ENCODE measurements at regions not wholly inside any gene's neighbourhood (a gene's known extent, or its start where the extent isn't known, plus 50 kb on each side); places are given as distances from the start of the nearest gene placed in this dataset.
"Not testable (repeated sequence)": the region's sequence is repeated elsewhere in the genome, so short reads cannot be mapped to it uniquely, and the experiment has no call there.

DNA sequence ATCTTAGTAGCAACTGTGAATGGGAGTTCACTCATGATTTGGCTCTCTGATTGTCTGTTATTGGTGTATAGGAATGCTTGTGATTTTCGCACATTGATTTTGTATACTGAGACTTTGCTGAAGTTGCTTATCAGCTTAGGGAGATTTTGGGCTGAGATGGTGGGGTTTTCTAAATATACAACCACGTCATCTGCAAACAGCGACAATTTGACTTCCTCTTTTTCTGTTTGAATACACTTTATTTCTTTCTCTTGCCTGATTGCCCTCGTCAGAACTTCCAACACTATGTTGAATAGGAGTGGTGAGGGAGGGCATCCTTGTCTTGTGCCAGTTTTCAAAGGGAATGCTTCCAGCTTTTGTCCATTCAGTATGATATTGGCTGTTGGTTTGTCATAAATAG is 1883.1 kb upstream of the TENM3 start:
- DNase-seq (ENCODE audit: low read depth, low spot score) = not testable (repeated sequence)

DNA sequence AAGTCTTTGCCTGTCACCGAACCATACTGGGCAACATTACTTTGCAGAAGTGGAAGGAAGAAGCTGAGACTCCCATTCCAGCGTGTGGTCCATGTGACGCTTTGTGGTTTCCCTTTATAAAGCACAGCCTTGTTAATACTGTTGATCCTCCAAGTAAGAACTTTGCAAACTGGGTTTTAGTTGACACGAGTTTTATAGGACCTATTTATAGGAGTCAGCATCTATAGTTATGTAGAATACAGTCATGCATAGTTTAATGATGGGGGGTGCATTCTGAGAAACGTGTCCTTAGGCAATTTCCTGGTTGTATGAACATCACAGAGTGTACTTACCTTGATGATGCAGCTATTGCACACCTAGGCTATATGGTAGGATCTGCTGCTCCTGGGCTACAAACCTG is 1879.4 kb upstream of the TENM3 start:
- DNase-seq (ENCODE audit: low read depth, low spot score) = no peak

GRCh38 chr4:180372691-180373090 is 1870.5 kb upstream of the TENM3 start:
- DNase-seq (ENCODE audit: low read depth, low spot score) = no peak

DNA sequence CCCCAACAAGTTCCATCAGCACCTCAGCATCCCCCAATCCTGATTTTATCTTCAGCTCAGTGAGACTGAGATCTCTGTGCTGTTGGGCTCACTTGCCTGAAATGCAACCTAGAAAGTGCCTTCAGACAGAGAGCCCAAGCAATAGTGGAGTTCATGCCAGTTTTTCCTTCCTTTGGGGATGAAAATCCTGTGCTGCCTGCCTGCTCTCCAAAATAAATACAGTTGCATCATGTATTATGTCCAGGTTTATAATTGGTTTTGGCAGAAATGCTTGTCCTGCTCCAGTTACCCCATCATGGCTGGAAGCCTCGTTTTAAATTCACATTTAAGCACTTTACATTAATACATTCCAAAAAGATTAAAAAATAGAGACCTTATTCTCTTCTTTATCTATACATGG is 1865.5 kb upstream of the TENM3 start:
- DNase-seq (ENCODE audit: low read depth, low spot score) = no peak

GRCh38 chr4:180380733-180381132 is 1862.5 kb upstream of the TENM3 start:
- no peak for DNase-seq (ENCODE audit: low read depth, low spot score)

- DNase-seq (ENCODE audit: low read depth, low spot score) = no peak
These were observed 1851.6 kb upstream of the TENM3 start for GRCh38 chr4:180391613-180392012.

DNA sequence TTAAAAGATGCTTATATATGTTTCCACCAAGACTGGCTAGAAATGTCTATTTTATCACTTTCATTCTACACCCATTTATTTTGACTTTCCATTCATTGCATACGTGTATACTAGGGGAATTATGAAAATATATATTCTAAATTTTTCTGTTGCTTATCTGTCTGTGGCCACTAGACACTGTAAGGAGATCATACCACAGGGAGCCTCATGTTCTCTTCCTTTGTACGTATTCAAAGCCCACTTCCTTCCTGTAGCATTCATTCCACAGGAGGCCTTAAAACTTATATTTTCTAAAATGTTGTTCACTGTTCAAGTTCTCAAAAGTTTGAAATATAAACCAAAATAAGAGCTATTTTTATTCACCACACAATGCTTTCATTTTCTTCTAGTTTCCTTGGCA is 1848.9 kb upstream of the TENM3 start:
- DNase-seq (ENCODE audit: low read depth, low spot score) = no peak

- DNase-seq (ENCODE audit: low read depth, low spot score) = no peak
These were observed 1848.5 kb upstream of the TENM3 start for GRCh38 chr4:180394730-180395129.

DNA sequence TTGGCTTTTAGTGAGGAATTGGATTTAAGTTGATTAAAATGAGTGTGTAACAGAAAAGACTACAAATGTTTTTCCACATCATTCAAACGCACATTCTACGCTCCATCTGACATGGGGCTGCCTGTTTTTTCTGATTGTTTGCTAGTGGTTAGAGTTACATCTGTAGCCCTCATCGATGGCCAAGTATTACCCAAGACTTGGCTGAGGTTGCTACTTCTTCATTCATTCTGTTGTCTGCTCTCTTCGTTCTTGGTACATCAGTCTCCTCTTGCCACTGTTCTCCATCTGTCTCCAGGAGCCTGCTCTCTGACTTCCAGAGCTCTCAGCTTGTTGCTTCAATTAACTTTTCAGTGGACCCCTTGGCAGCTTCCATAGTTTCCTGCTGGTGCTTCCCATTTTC is 1844.6 kb upstream of the TENM3 start:
- DNase-seq (ENCODE audit: low read depth, low spot score) = no peak

- DNase-seq (ENCODE audit: low read depth, low spot score) = no peak
These were observed 1835.8 kb upstream of the TENM3 start for GRCh38 chr4:180407275-180407885.

GRCh38 chr4:180418819-180419531 is 1824.2 kb upstream of the TENM3 start:
- DNase-seq (ENCODE audit: low read depth, low spot score) = no peak

DNA sequence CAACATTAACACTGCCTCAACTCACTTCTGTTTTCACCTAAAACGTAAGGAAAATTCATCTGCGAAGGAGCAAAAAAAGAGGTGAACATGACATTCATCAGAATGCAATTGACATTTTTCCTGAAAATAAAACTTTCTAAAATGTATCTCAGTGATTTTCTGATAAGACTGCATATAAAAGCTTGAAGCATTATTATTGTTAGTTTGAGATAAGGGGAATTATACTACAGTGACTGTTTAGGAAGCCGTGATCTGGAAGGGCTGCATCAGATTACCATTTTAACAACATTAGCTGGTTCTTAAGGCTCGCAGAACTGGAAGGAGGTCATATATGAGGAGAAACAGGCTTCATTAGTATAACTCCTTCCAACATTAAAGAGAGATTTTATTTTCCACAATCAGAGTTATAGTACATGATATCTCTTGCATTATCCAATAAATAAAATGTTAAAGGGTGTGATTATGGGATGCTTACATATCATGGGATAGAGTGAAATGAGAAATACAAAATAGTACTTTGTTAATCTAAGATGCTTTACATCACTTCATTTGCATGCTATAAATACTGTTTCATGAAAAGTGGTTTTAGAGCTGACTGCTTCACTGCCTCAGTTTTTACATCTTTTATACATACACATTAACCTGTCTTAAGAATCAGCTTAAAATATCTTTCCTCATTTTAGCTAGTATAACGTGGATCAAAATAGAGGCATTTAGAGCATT is 1820.1 kb upstream of the TENM3 start:
- DNase-seq (ENCODE audit: low read depth, low spot score) = no peak

DNA sequence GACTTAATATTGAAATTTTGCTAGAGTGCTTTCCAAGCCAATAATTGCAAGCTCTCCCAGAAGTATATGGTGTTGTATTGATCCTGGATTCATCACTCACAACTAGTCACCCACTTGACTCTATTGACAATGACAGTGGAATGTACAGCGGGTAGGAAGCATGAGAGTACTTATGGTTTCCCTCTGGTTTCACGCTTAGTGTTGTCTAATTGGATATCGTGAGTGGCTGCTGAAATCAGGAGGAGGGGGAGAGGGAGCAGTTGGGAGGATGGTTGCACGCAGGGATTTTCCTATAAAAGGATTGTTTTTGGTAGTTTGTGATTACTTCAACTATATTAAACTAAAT is 1819.5 kb upstream of the TENM3 start:
- no peak for DNase-seq (ENCODE audit: low read depth, low spot score)

DNA sequence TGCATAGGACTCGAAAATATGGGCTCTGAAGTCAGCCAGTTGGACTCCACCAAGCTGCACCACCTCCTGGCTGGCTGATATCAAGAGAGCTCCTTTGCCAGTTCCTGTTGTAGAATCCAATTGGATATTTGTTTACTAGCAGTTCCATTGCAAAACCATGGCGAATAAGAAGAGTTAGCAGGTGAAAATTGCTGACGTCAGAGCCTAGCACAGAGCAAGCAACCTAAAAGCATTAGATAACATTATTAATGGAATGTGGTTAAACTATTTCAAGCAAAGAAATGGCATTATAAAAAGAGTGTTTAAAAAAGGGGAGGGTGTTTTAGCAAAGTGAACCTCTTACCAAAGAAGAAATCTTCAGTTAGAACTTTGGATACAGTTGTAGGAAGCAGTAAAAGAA is 1816.3 kb upstream of the TENM3 start:
- DNase-seq (ENCODE audit: low read depth, low spot score) = no peak

GRCh38 chr4:180430283-180430682 is 1812.9 kb upstream of the TENM3 start:
- DNase-seq (ENCODE audit: low read depth, low spot score) = no peak

DNA sequence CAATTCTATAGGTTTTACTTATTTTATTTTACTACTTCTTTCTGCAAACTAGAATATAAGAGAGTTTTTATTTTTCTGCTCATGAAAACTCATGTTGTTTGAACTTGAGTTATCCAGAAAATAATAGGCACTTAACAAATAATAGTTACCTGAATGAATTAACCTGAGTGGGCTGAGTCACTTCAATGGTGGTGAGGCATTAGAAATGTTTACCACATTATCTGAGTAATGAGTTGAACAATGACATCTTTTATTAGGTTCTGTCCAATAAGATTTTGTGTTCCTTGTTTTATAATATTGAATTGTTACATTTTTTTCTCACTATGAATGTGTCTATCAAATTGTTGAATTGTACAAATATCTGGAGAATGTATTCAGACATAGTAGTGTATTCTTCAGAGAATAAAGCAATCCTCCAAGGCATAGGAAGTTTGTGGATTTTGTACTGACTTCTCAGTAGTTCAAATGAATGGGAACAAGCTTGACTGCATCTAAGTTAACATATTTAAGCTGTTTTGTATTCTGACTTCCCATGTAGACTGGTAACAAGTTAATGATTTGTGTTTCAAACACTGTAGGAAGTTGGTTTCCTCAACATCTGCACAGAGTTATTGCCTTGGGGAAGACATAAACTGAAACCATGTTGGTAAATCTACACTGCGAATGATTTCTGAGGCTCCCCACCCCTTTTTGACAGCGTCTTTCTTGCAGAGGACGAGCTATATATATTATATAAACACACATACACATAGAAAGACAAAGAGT is 1808.9 kb upstream of the TENM3 start:
- DNase-seq (ENCODE audit: low read depth, low spot score) = no peak

DNA sequence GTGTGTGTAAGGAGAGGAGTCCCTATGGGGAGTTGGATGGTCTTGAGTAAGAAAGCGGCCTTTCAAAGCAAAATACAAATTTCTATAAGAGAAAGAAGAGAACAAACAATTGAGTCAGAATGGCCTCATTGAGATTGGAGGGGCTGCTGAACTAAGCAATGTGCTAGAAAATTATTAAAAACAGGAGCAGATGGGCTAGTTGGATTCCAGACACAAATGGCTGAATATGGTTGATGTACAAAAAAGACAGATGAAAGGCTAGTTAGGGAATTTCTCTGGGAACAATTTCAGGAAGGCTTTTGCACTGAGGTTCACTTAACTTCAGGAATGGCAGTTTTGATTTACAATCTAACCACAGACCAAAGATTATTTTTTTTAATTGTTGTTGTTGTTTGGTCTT is 1806.8 kb upstream of the TENM3 start:
- DNase-seq (ENCODE audit: low read depth, low spot score) = no peak

GRCh38 chr4:180437601-180438000 is 1805.6 kb upstream of the TENM3 start:
- DNase-seq (ENCODE audit: low read depth, low spot score) = no peak

GRCh38 chr4:180448306-180448705 is 1794.9 kb upstream of the TENM3 start:
- no peak for DNase-seq (ENCODE audit: low read depth, low spot score)

- DNase-seq (ENCODE audit: low read depth, low spot score) = no peak
These were observed 1793.7 kb upstream of the TENM3 start for GRCh38 chr4:180449395-180449956.

DNA sequence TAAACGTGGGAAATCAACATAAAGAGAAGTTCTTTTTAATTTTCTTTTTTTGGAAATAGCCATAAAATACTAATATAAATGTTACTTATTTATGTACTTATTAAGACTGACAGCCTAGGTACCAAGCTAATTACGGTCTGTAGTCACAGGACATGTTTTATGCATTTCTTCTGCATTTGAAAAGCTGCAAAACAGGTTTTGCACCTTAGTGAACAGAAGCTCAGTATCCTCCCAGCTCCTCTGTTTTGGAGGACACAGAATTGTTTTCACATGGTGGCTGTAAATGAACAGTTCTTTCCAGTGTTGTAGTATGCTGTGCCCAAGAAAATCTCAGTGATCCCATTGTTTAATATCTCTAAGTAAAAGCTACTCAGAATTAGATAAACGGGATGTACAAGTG is 1788.0 kb upstream of the TENM3 start:
- no peak for DNase-seq (ENCODE audit: low read depth, low spot score)

- DNase-seq (ENCODE audit: low read depth, low spot score) = no peak
These were observed 1786.3 kb upstream of the TENM3 start for GRCh38 chr4:180456928-180457327.

Measured in smooth muscle cell of the brain vasculature (primary cell).